Tibial artery (tissue), 4 donors: ENCODE measurements at regions not wholly inside any gene's neighbourhood (a gene's known extent, or its start where the extent isn't known, plus 50 kb on each side); places are given as distances from the start of the nearest gene placed in this dataset.

Source experiments
- DNase-seq, 2 donors: peaks; one replicate each; pipeline ENCODE4 v3.0.0-alpha.2; 2019
- H3K27ac ChIP-seq, 2 donors: fragments of 200-600 bp; sonication (generic) in 1 of 2; 1 replicate in 1 of 2; 2 replicates in 1 of 2; pipeline ENCODE4 v1.5.1; 2018 to 2019; ENCODE audit warnings: mild to moderate bottlenecking in 1 of 2
- H3K27me3 ChIP-seq, 2 donors: fragments of 200-600 bp; sonication (generic) in 1 of 2; one replicate each; pipeline versions ENCODE4 v1.5.1 to v1.6.0; 2016 to 2019
- H3K36me3 ChIP-seq, 3 donors: fragments of 200-600 bp; sonication (generic) in 2 of 3; one replicate each; pipeline ENCODE4 v1.5.1; 2016 to 2019; ENCODE audit warnings: mild to moderate bottlenecking in 2 of 3
- H3K4me1 ChIP-seq, 4 donors: fragments of 200-600 bp; sonication (generic) in 2 of 4; 1 replicate in 3 of 4; 2 replicates in 1 of 4; pipeline ENCODE4 v1.5.1; 2016 to 2019
- H3K4me3 ChIP-seq, 2 donors: fragments of 200-600 bp; sonication (generic) in 1 of 2; 1 replicate in 1 of 2; 2 replicates in 1 of 2; pipeline ENCODE4 v1.5.1; 2018 to 2019; ENCODE audit warnings: mild to moderate bottlenecking in 2 of 2
- H3K9me3 ChIP-seq, 3 donors: fragments of 200-600 bp; sonication (generic) in 1 of 3; one replicate each; pipeline ENCODE4 v1.5.1; 2016 to 2019
- intact Hi-C: fragments of 100-400 bp; cut with DNase I; formaldehyde crosslinking; loops from one replicate; pipeline ENCODE4 v1.15.0; 2023; ENCODE audit warnings: low total_unique reads
- TF ChIP-seq, protein P1 (sequence below), 2 experiments: fragments of 200-600 bp in 1 of 2; fragments of 450-650 bp in 1 of 2; IDR thresholded peaks; one replicate each; pipeline ENCODE4 v1.5.1; 2017 to 2019; ENCODE audit warnings: antibody characterized with exemption in 2 of 2, mild to moderate bottlenecking in 1 of 2, moderate library complexity in 1 of 2

DNA sequence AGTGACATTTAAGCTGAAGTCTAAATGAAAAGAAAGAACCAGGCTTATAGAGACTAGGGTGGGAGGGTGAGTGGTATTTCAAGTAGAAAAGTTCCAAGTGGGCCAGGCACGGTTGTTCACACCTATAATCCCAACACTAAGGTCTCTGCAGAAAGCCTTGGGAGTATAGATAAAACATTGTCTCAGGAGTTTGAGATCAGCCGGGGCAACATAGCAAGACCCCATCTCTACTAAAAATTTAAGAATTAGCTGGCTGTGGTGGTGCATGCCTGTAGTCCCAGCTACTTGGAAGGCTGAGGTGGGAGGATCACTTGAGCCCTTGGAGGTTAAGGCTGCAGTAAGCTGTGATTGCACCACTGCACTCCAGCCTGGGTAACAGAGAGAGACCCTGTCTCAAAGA lies 143.4 kb upstream of the PKDCC start:
- DNase-seq: no peak
- Histone ChIP-seq H3K9me3 (no peaks in the 10 kb centered on the region), H3K4me3 (no peak overlapping the region), H3K27me3 (no peaks in the 10 kb centered on the region), H3K27ac (no peak overlapping the region), H3K36me3 (no peaks in the 10 kb centered on the region), H3K4me1 (peaks cover 0 to 39% (median 7%) of the 10 kb centered on the region in 4 donors)
- TF ChIP-seq, protein P1, sequence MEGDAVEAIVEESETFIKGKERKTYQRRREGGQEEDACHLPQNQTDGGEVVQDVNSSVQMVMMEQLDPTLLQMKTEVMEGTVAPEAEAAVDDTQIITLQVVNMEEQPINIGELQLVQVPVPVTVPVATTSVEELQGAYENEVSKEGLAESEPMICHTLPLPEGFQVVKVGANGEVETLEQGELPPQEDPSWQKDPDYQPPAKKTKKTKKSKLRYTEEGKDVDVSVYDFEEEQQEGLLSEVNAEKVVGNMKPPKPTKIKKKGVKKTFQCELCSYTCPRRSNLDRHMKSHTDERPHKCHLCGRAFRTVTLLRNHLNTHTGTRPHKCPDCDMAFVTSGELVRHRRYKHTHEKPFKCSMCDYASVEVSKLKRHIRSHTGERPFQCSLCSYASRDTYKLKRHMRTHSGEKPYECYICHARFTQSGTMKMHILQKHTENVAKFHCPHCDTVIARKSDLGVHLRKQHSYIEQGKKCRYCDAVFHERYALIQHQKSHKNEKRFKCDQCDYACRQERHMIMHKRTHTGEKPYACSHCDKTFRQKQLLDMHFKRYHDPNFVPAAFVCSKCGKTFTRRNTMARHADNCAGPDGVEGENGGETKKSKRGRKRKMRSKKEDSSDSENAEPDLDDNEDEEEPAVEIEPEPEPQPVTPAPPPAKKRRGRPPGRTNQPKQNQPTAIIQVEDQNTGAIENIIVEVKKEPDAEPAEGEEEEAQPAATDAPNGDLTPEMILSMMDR (IDR thresholded peaks at IDR 0.05): no peak
- intact Hi-C loops: no loop called here

- H3K27me3 ChIP-seq: no peaks in the 10 kb centered on the region
- DNase-seq: no peak
- H3K4me1 ChIP-seq: peaks cover 0 to 29% (median 5%) of the 10 kb centered on the region in 4 donors
- H3K27ac ChIP-seq: no peak overlapping the region
- intact Hi-C loops: no loop called here
- H3K36me3 ChIP-seq: no peaks in the 10 kb centered on the region
- no peaks in the 10 kb centered on the region for H3K9me3 ChIP-seq
- TF ChIP-seq, protein P1 (IDR thresholded peaks at IDR 0.05): no peak
- H3K4me3 ChIP-seq: no peak overlapping the region
Measured at GRCh38 chr2:41905597-41906337, 142.1 kb upstream of the PKDCC start.

- Histone ChIP-seq H3K4me1 (peaks cover 0 to 29% (median 5%) of the 10 kb centered on the region in 4 donors), H3K36me3 (no peaks in the 10 kb centered on the region), H3K27ac (no peak overlapping the region), H3K27me3 (no peaks in the 10 kb centered on the region), H3K4me3 (no peak overlapping the region), H3K9me3 (no peaks in the 10 kb centered on the region)
- intact Hi-C loops: no loop called here
- TF ChIP-seq, protein P1 (IDR thresholded peaks at IDR 0.05): no peak
- DNase-seq: no peak
Measured at GRCh38 chr2:41906338-41906725, 141.5 kb upstream of the PKDCC start.

DNA sequence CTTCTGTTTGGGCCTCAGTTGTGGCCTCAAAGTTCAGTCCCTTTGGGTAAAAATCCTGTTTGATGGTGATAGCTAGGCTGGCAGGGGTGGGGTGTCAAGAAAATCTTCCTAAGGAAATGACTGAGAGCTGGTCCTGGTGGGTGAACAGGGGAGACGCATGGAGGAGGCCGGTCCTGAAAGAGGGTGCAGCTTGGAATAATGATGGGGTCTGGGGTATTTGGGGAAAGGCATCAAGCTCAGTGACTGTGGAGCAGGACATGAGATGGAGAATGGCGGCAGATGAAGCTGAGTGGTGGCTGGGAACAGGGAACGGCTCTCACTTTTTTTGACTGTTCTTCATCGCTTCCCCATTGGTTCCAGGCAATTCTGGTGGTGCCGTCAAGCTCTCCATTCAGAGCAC lies 140.7 kb upstream of the PKDCC start:
- Histone ChIP-seq H3K4me1 (peaks cover 0 to 35% (median 9%) of the 10 kb centered on the region in 4 donors), H3K9me3 (no peaks in the 10 kb centered on the region), H3K36me3 (no peaks in the 10 kb centered on the region), H3K27me3 (no peaks in the 10 kb centered on the region), H3K27ac (no peak overlapping the region), H3K4me3 (no peak overlapping the region)
- no peak for DNase-seq
- intact Hi-C loops: no loop called here
- TF ChIP-seq, protein P1 (IDR thresholded peaks at IDR 0.05): no peak

GRCh38 chr2:41907771-41908207 lies 140.0 kb upstream of the PKDCC start:
- Histone ChIP-seq H3K27me3 (no peaks in the 10 kb centered on the region), H3K9me3 (no peaks in the 10 kb centered on the region), H3K27ac (no peak overlapping the region), H3K36me3 (no peaks in the 10 kb centered on the region), H3K4me1 (peaks cover 0 to 41% (median 15%) of the 10 kb centered on the region in 4 donors), H3K4me3 (no peak overlapping the region)
- TF ChIP-seq, protein P1 (IDR thresholded peaks at IDR 0.05): no peak
- intact Hi-C loops: no loop called here
- DNase-seq: no peak
